Spinal cord (tissue), 9 donors: ENCODE measurements at regions not wholly inside any gene's neighbourhood (a gene's known extent, or its start where the extent isn't known, plus 50 kb on each side); places are given as distances from the start of the nearest gene placed in this dataset.
"Not testable (repeated sequence)": the region's sequence is repeated elsewhere in the genome, so short reads cannot be mapped to it uniquely, and the experiment has no call there.

Experiments
- DNase-seq, 6 donors: peaks; one replicate each; pipeline versions ENCODE4 v3.0.0 to v3.0.0-alpha.2; 2013 to 2015; ENCODE audit warnings: low spot score in 6 of 6, low read depth in 4 of 6
- H3K27ac ChIP-seq: one replicate; pipeline ENCODE4 v1.5.1; 2013; ENCODE audit warnings: low read depth, low read length, control low read depth
- H3K27me3 ChIP-seq: one replicate; pipeline ENCODE4 v1.6.1; 2013; ENCODE audit warnings: low read length; ENCODE audit not compliant: control insufficient read depth, insufficient read depth
- H3K36me3 ChIP-seq: one replicate; pipeline ENCODE4 v1.6.1; 2013; ENCODE audit warnings: low read length; ENCODE audit not compliant: control insufficient read depth, insufficient read depth
- H3K4me1 ChIP-seq: one replicate; pipeline ENCODE4 v1.6.1; 2013; ENCODE audit warnings: low read length; ENCODE audit not compliant: control insufficient read depth, insufficient read depth
- H3K4me3 ChIP-seq: one replicate; pipeline ENCODE4 v1.5.1; 2013; ENCODE audit warnings: low read depth, low read length, control low read depth
- H3K9me3 ChIP-seq: one replicate; pipeline ENCODE4 v1.6.1; 2013; ENCODE audit warnings: low read length; ENCODE audit not compliant: control insufficient read depth, insufficient read depth
- WGBS: methylation state at CpG from one replicate; pipeline ENCODE4 v1.1.5; 2013; ENCODE audit warnings: missing lambda C conversion rate; ENCODE audit not compliant: insufficient coverage; 5-methylcytosine and 5-hydroxymethylcytosine counted together
- donor health status: healthy.

- not testable (repeated sequence) for H3K27ac ChIP-seq, H3K4me3 ChIP-seq, H3K36me3 ChIP-seq, H3K9me3 ChIP-seq, H3K27me3 ChIP-seq, H3K4me1 ChIP-seq, DNase-seq
- 98% methylated on average over 5 of the region's 6 CpGs for WGBS
Measured at GRCh38 chr3:32042867-32043266, 61.3 kb downstream of the ZNF860 start.

DNA sequence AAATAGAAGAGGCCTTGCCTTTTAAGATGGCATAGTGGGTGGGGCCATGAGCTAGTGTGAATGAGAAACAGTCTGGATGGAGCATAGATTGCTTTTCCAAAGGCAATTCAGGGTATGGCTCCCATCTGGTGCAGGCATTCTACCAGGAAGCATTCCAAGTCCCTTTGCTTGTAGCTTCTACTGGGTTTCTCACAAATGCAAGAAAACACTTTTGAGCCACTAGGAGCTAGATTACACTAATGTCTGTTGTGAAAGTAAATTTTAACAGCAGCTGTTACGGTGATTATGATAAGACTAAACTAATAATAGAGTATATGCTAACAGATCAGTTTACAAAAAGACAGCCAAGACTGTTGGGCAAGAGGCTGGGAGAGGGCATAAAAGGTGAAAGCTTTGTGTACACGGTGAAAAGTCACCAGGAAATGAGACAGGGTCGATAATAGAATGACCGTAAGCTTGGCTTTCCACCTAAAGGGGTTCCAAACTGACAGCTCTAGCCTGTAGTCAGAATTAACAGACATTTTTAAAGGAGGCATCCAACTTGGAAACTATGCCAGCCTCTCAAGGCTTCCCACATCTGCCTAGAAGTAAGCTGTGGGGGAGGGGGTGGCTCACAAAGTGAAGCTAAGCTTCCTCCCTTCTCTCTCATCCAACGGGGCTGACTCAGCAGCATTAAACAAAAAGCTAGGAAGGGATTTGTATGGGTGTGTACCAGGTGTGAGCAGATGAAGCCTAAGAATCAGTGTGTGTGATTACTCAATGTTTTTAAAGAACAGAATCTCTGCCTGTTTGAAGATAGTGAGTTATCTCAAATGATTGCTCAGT is 61.1 kb upstream of the GPD1L start:
- H3K27ac ChIP-seq: peak overlapping the region; percentile 36
- H3K36me3 ChIP-seq: no peaks in the 10 kb centered on the region
- H3K4me1 ChIP-seq: no peaks in the 10 kb centered on the region
- WGBS: 14% methylated on average over 1 of the region's 5 CpGs
- no peaks in the 10 kb centered on the region for H3K9me3 ChIP-seq
- no peaks in the 10 kb centered on the region for H3K27me3 ChIP-seq
- H3K4me3 ChIP-seq: no peak overlapping the region
- DNase-seq: peak in 4 of 6 donors; percentile 15 to 97 (median 53)

GRCh38 chr3:32046102-32046501 is 60.3 kb upstream of the GPD1L start:
- no CpG with 5 or more reads among the region's 1 CpG for WGBS
- H3K27me3 ChIP-seq: no peaks in the 10 kb centered on the region
- no peak overlapping the region for H3K4me3 ChIP-seq
- no peak overlapping the region for H3K27ac ChIP-seq
- no peaks in the 10 kb centered on the region for H3K9me3 ChIP-seq
- H3K4me1 ChIP-seq: no peaks in the 10 kb centered on the region
- DNase-seq: no peak
- H3K36me3 ChIP-seq: no peaks in the 10 kb centered on the region

GRCh38 chr3:32048487-32049182 is 57.8 kb upstream of the GPD1L start:
- no peaks in the 10 kb centered on the region for H3K36me3 ChIP-seq
- no peaks in the 10 kb centered on the region for H3K9me3 ChIP-seq
- WGBS: 90% methylated on average over 2 of the region's 4 CpGs
- no peak overlapping the region for H3K27ac ChIP-seq
- no peak overlapping the region for H3K4me3 ChIP-seq
- no peaks in the 10 kb centered on the region for H3K4me1 ChIP-seq
- no peak for DNase-seq
- no peaks in the 10 kb centered on the region for H3K27me3 ChIP-seq

GRCh38 chr3:32049916-32050315 is 56.5 kb upstream of the GPD1L start:
- Histone ChIP-seq H3K4me1 (no peaks in the 10 kb centered on the region), H3K36me3 (no peaks in the 10 kb centered on the region), H3K27ac (no peak overlapping the region), H3K9me3 (no peaks in the 10 kb centered on the region), H3K4me3 (no peak overlapping the region), H3K27me3 (no peaks in the 10 kb centered on the region)
- no CpG with 5 or more reads among the region's 1 CpG for WGBS
- no peak for DNase-seq

GRCh38 chr3:32052230-32052629 is 54.2 kb upstream of the GPD1L start:
- DNase-seq, H3K4me3 ChIP-seq, H3K27me3 ChIP-seq, H3K9me3 ChIP-seq, H3K4me1 ChIP-seq, H3K27ac ChIP-seq, H3K36me3 ChIP-seq: not testable (repeated sequence)
- no CpG with 5 or more reads among the region's 2 CpGs for WGBS

- H3K4me3 ChIP-seq, H3K36me3 ChIP-seq, H3K9me3 ChIP-seq, H3K4me1 ChIP-seq, H3K27ac ChIP-seq, H3K27me3 ChIP-seq, DNase-seq: not testable (repeated sequence)
- WGBS: 36% methylated on average over 2 of the region's 5 CpGs
Measured at GRCh38 chr3:32052851-32053250, 53.6 kb upstream of the GPD1L start.

GRCh38 chr3:32056559-32057290 is 49.7 kb upstream of the GPD1L start:
- Histone ChIP-seq H3K27ac (no peak overlapping the region), H3K4me1 (no peaks in the 10 kb centered on the region), H3K9me3 (no peaks in the 10 kb centered on the region), H3K27me3 (no peaks in the 10 kb centered on the region), H3K36me3 (no peaks in the 10 kb centered on the region), H3K4me3 (no peak overlapping the region)
- WGBS: 92% methylated on average over 1 of the region's 5 CpGs
- peak in 1 of 6 donors; percentile 7 for DNase-seq
